ENCODE measurements at regions not wholly inside any gene's neighbourhood (a gene's known extent, or its start where the extent isn't known, plus 50 kb on each side); places are given as distances from the start of the nearest gene placed in this dataset.
"Not testable (repeated sequence)": the region's sequence is repeated elsewhere in the genome, so short reads cannot be mapped to it uniquely, and the experiment has no call there.

DNA sequence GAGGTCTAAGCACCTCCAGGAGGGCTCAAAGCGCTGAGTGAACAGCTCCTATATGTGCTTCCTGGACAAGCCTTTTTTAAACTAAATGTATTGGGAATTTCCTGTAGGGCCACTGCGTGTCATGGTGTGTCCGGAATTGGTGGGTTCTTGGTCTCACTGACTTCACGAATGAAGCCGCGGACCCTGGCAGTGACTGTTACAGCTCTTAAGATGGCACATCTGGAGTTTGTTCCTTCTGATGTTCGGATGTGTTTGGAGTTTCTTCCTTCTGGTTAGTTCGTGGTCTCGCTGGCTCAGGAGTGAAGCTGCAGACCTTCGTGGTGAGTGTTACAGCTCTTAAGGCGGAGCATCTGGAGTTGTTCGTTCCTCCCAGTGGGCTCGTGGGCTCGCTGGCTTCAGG is 51.2 kb upstream of the CXorf51A start:
- TF ChIP-seq, protein P1, sequence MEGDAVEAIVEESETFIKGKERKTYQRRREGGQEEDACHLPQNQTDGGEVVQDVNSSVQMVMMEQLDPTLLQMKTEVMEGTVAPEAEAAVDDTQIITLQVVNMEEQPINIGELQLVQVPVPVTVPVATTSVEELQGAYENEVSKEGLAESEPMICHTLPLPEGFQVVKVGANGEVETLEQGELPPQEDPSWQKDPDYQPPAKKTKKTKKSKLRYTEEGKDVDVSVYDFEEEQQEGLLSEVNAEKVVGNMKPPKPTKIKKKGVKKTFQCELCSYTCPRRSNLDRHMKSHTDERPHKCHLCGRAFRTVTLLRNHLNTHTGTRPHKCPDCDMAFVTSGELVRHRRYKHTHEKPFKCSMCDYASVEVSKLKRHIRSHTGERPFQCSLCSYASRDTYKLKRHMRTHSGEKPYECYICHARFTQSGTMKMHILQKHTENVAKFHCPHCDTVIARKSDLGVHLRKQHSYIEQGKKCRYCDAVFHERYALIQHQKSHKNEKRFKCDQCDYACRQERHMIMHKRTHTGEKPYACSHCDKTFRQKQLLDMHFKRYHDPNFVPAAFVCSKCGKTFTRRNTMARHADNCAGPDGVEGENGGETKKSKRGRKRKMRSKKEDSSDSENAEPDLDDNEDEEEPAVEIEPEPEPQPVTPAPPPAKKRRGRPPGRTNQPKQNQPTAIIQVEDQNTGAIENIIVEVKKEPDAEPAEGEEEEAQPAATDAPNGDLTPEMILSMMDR (tag by site-specific recombination; IDR thresholded peaks at IDR 0.05) = not testable (repeated sequence)
- not testable (repeated sequence) for TF ChIP-seq ZBTB49 (tag by site-specific recombination; IDR thresholded peaks at IDR 0.05; ENCODE audit: low read depth); HIC1 (tag by site-specific recombination; IDR thresholded peaks at IDR 0.05); KLF7 (tag by site-specific recombination; IDR thresholded peaks at IDR 0.05; ENCODE audit: borderline replicate concordance)

Data from HEK293 (cell line).